HG03342 (cell line): ENCODE measurements at regions not wholly inside any gene's neighbourhood (a gene's known extent, or its start where the extent isn't known, plus 50 kb on each side); places are given as distances from the start of the nearest gene placed in this dataset.

Experiments used
- ATAC-seq: cut with Tn5 transposase; IDR thresholded peaks from one replicate; pipeline ENCODE4 v1.9.1; 2021; ENCODE audit warnings: mild to moderate bottlenecking, moderate library complexity; ENCODE audit not compliant: unreplicated experiment

- ATAC-seq = peak; percentile 75
Measured at GRCh38 chr11:95556342-95557163, 233.0 kb downstream of the FAM76B start.

GRCh38 chr11:95556011-95556341, 233.6 kb downstream of the FAM76B start:
- no peak for ATAC-seq

GRCh38 chr11:95554911-95555310, 234.7 kb downstream of the FAM76B start:
- ATAC-seq = no peak

GRCh38 chr11:95549301-95549700, 240.3 kb downstream of the FAM76B start:
- no peak for ATAC-seq

- no peak for ATAC-seq
Measured at GRCh38 chr11:95548416-95548815, 241.2 kb downstream of the FAM76B start.

- no peak for ATAC-seq
Measured at GRCh38 chr11:95547976-95548375, 241.6 kb downstream of the FAM76B start.

- ATAC-seq = no peak
Measured at GRCh38 chr11:95547186-95547585, 242.4 kb downstream of the FAM76B start.

GRCh38 chr11:95545116-95545875, 244.3 kb downstream of the FAM76B start:
- no peak for ATAC-seq

GRCh38 chr11:95544095-95544856, 245.3 kb downstream of the FAM76B start:
- ATAC-seq = no peak

GRCh38 chr11:95542868-95543551, 246.6 kb downstream of the FAM76B start:
- no peak for ATAC-seq

GRCh38 chr11:95541715-95542114, 247.9 kb downstream of the FAM76B start:
- no peak for ATAC-seq

- no peak for ATAC-seq
Measured at GRCh38 chr11:95536047-95536690, 253.4 kb downstream of the FAM76B start.

- no peak for ATAC-seq
Measured at GRCh38 chr11:95534809-95535208, 254.8 kb downstream of the FAM76B start.

GRCh38 chr11:95534226-95534625, 255.4 kb downstream of the FAM76B start:
- no peak for ATAC-seq

- ATAC-seq = no peak
Measured at GRCh38 chr11:95531116-95531515, 258.5 kb downstream of the FAM76B start.

GRCh38 chr11:95524314-95525036, 265.1 kb downstream of the FAM76B start:
- ATAC-seq = no peak

GRCh38 chr11:95522874-95523273, 266.7 kb downstream of the FAM76B start:
- no peak for ATAC-seq

- no peak for ATAC-seq
Measured at GRCh38 chr11:95521862-95522261, 267.7 kb downstream of the FAM76B start.

GRCh38 chr11:95521133-95521542, 268.4 kb downstream of the FAM76B start:
- ATAC-seq = no peak
